IMR-90 (cell line): ENCODE measurements at regions not wholly inside any gene's neighbourhood (a gene's known extent, or its start where the extent isn't known, plus 50 kb on each side); places are given as distances from the start of the nearest gene placed in this dataset.

Source experiments
- ATAC-seq: fragments of 200-7000 bp; cut with Tn5 transposase; 2 replicates; pipeline ENCODE4 v1.9.1; 2020; ENCODE audit warnings: low read depth, mild to moderate bottlenecking, moderate library complexity
- BruUV-seq: library from RNA; stranded (reverse); fragments of 400-500 nt; replicated peaks from 2 replicates; lab custom pipeline; 2021; lab: Mats Ljungman, UMichigan
- CTCF ChIA-PET: fragments of 300-600 bp; formaldehyde crosslinking; extraction: SDS; loops from one replicate; lab custom pipeline; 2021; ENCODE audit warnings: antibody characterized with exemption; lab: Yijun Ruan, JAX
- POLR2A ChIA-PET: fragments of 300-600 bp; sonication (Branson Sonifier 250); formaldehyde crosslinking; loops from one replicate; lab custom pipeline; 2022; ENCODE audit warnings: antibody characterized with exemption; ENCODE audit not compliant: unreplicated experiment; lab: Charles Lee
- DNase-seq: peaks from one replicate; pipeline ENCODE4 v3.0.0; 2013
- H2AFZ ChIP-seq: replicated peaks from 2 replicates; pipeline ENCODE3; 2013; ENCODE audit warnings: low read length, mild to moderate bottlenecking; ENCODE audit not compliant: poor library complexity
- H2AK5ac ChIP-seq: 2 replicates; pipeline ENCODE4 v1.6.1; 2013; ENCODE audit warnings: low read depth, low read length, inconsistent platforms
- H2AK9ac ChIP-seq: replicated peaks from 2 replicates; pipeline ENCODE3; 2013; ENCODE audit warnings: mild to moderate bottlenecking, low read depth, low read length, moderate library complexity; ENCODE audit not compliant: poor library complexity
- H2BK120ac ChIP-seq: 2 replicates; pipeline ENCODE4 v1.6.1; 2013; ENCODE audit warnings: low read depth, low read length, inconsistent platforms
- H2BK15ac ChIP-seq: 3 replicates; pipeline ENCODE4 v1.6.1; 2013; ENCODE audit warnings: low read depth, low read length, inconsistent platforms
- H2BK20ac ChIP-seq: 2 replicates; pipeline ENCODE4 v1.6.1; 2013; ENCODE audit warnings: low read depth, mild to moderate bottlenecking, inconsistent platforms, low read length, moderate library complexity
- H2BK5ac ChIP-seq: 2 replicates; pipeline ENCODE4 v1.6.1; 2013; ENCODE audit warnings: mild to moderate bottlenecking, low read depth, low read length, inconsistent platforms; ENCODE audit not compliant: poor library complexity, severe bottlenecking
- H3K14ac ChIP-seq: replicated peaks from 2 replicates; pipeline ENCODE4 v1.6.1; 2013; ENCODE audit warnings: low read depth, low read length, inconsistent platforms
- H3K18ac ChIP-seq: 2 replicates; pipeline ENCODE4 v1.6.1; 2013; ENCODE audit warnings: low read depth, low read length, control low read depth
- H3K23ac ChIP-seq: 2 replicates; pipeline ENCODE4 v1.6.1; 2013; ENCODE audit warnings: low read depth, low read length, inconsistent platforms
- H3K27ac ChIP-seq: 2 replicates; pipeline ENCODE4 v1.5.1; 2013; ENCODE audit warnings: mild to moderate bottlenecking, control low read depth, low read length; ENCODE audit not compliant: insufficient read depth
- H3K27me3 ChIP-seq: 2 replicates; pipeline ENCODE4 v1.6.1; 2013; ENCODE audit warnings: low read length; ENCODE audit not compliant: control insufficient read depth, insufficient read depth
- H3K36me3 ChIP-seq: 2 replicates; pipeline ENCODE4 v1.6.1; 2013; ENCODE audit warnings: low read length, mixed read lengths; ENCODE audit not compliant: control insufficient read depth, insufficient read depth
- H3K4ac ChIP-seq: 2 replicates; pipeline ENCODE4 v1.6.1; 2013; ENCODE audit warnings: low read depth, low read length, inconsistent platforms
- H3K4me1 ChIP-seq: 2 replicates; pipeline ENCODE4 v1.6.1; 2013; ENCODE audit warnings: low read length, mixed read lengths; ENCODE audit not compliant: control insufficient read depth, insufficient read depth
- H3K4me2 ChIP-seq: 2 replicates; pipeline ENCODE4 v1.6.1; 2013; ENCODE audit warnings: low read depth, mild to moderate bottlenecking, control low read depth, low read length, moderate library complexity
- H3K4me3 ChIP-seq: 2 replicates; pipeline ENCODE4 v1.5.1; 2013; ENCODE audit warnings: low read depth, mild to moderate bottlenecking, control low read depth, low read length, moderate library complexity; ENCODE audit not compliant: insufficient read depth
- H3K56ac ChIP-seq: 2 replicates; pipeline ENCODE4 v1.6.1; 2013; ENCODE audit warnings: low read length, inconsistent platforms; ENCODE audit not compliant: insufficient read depth; ENCODE audit errors: extremely low read depth
- H3K79me1 ChIP-seq, 2 experiments: 2 replicates each; pipeline ENCODE4 v1.6.1; 2013; ENCODE audit warnings: low read length in 2 of 2, inconsistent platforms in 1 of 2, low read depth in 1 of 2
- H3K9ac ChIP-seq: 2 replicates; pipeline ENCODE4 v1.6.1; 2013; ENCODE audit warnings: low read depth, low read length, control low read depth
- H3K9me1 ChIP-seq: 2 replicates; pipeline ENCODE4 v1.6.1; 2013; ENCODE audit warnings: low read length, inconsistent platforms; ENCODE audit not compliant: insufficient read depth
- H3K9me3 ChIP-seq: 2 replicates; pipeline ENCODE4 v1.6.1; 2013; ENCODE audit warnings: low read length; ENCODE audit not compliant: control insufficient read depth, insufficient read depth
- H4K20me1 ChIP-seq: 2 replicates; pipeline ENCODE4 v1.6.1; 2013; ENCODE audit warnings: low read length, inconsistent platforms; ENCODE audit not compliant: insufficient read depth
- H4K5ac ChIP-seq: 2 replicates; pipeline ENCODE4 v1.6.1; 2013; ENCODE audit warnings: mild to moderate bottlenecking, low read depth, low read length, control low read depth
- H4K8ac ChIP-seq, 2 experiments: 2 replicates each; pipeline ENCODE4 v1.6.1; 2013; ENCODE audit warnings: low read depth in 2 of 2, low read length in 2 of 2, control low read depth in 1 of 2, inconsistent platforms in 1 of 2
- H4K91ac ChIP-seq: 2 replicates; pipeline ENCODE4 v1.6.1; 2013; ENCODE audit warnings: low read depth, low read length, inconsistent platforms; ENCODE audit not compliant: insufficient read depth
- BHLHE40 ChIP-seq: fragments of 150-350 bp; IDR thresholded peaks from 2 replicates; pipeline ENCODE4 v1.6.1; 2016; ENCODE audit warnings: mild to moderate bottlenecking, low read depth, low read length
- CEBPB ChIP-seq: IDR thresholded peaks from 2 replicates; pipeline ENCODE4 v1.6.1; 2012; ENCODE audit warnings: low read depth, low read length, improper control_type of control experiment
- CTCF ChIP-seq: conservative IDR thresholded peaks from 2 replicates; pipeline ENCODE4 v1.5.1; 2012; ENCODE audit warnings: mild to moderate bottlenecking, low read depth, low read length, improper control_type of control experiment
- ELK1 ChIP-seq: fragments of 150-350 bp; IDR thresholded peaks from 2 replicates; pipeline ENCODE4 v1.6.1; 2016; ENCODE audit warnings: low read depth, mild to moderate bottlenecking, low read length, moderate library complexity, borderline replicate concordance
- RFX5 ChIP-seq: IDR thresholded peaks from 2 replicates; pipeline ENCODE4 v1.8.0; 2012; ENCODE audit warnings: low read depth, mild to moderate bottlenecking, low read length, moderate library complexity
- WGBS, 2 experiments: methylation state at CpG; one replicate each; pipeline versions ENCODE4 v1.1.5 to v1.1.7; 2013; ENCODE audit warnings: missing lambda C conversion rate in 2 of 2; ENCODE audit not compliant: insufficient read length in 1 of 2; ENCODE audit errors: extremely low coverage in 2 of 2; 5-methylcytosine and 5-hydroxymethylcytosine counted together
- dilution Hi-C: fragments of 300-500 bp; cut with HindIII; formaldehyde crosslinking; loops from one replicate; pipeline ENCODE4 v1.14.3; 2018; ENCODE audit warnings: low sequenced_read_pairs; ENCODE audit not compliant: unreplicated experiment
- in situ Hi-C: fragments of 300-500 bp; cut with MboI; formaldehyde crosslinking; loops from 3 replicates; pipeline ENCODE4 v1.14.3; 2019; ENCODE audit warnings: low sequenced_read_pairs, inconsistent platforms, mixed read lengths
- intact Hi-C: fragments of 100-400 bp; cut with micrococcal nuclease; formaldehyde crosslinking; loops from 2 replicates; pipeline ENCODE4 v1.10.0; 2022
- TF ChIP-seq, protein P1 (sequence below): fragments of 150-350 bp; IDR thresholded peaks from 2 replicates; pipeline ENCODE4 v1.6.1; 2017; ENCODE audit warnings: mild to moderate bottlenecking, antibody characterized with exemption, low read length, low read depth

DNA sequence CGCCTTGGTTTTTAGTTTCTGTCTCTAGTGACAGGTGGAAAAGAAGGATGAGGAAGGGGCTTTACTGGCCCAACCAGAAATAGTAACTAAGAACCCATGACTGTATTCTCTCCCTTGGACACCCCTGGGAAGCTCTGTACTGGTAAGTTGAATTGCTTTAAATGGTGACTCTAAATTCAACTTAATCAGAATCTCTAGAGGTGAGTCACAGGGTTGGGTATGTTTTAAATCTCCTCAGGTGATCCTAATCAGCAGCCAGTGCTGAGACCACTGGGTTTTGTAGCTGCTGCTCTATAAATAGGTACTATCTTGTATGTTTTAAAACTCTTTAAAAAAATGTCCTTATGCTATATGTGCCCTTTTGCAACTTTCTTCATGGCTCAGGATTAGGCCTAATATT lies 314.0 kb upstream of the ECI2 start:
- POLR2A ChIA-PET: no interaction called here
- peaks cover 3% of the 10 kb centered on the region; the same call in 1 of the 2 replicates for H3K9me1 ChIP-seq
- H3K4me1 ChIP-seq: peaks cover 5% of the 10 kb centered on the region
- H2BK5ac ChIP-seq: no peak overlapping the region
- no CpG with 5 or more reads among the region's 1 CpG for WGBS, 2 experiments
- no peak overlapping the region for H3K27ac ChIP-seq
- H2AK5ac ChIP-seq: no peak overlapping the region
- no peak overlapping the region for H3K4me3 ChIP-seq
- H3K4me2 ChIP-seq: no peak overlapping the region
- H3K79me1 ChIP-seq: no peaks in the 10 kb centered on the region
- H2BK15ac ChIP-seq: no peak overlapping the region
- no peak for TF ChIP-seq CTCF
- TF ChIP-seq, protein P1, sequence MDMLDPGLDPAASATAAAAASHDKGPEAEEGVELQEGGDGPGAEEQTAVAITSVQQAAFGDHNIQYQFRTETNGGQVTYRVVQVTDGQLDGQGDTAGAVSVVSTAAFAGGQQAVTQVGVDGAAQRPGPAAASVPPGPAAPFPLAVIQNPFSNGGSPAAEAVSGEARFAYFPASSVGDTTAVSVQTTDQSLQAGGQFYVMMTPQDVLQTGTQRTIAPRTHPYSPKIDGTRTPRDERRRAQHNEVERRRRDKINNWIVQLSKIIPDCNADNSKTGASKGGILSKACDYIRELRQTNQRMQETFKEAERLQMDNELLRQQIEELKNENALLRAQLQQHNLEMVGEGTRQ: no peak
- no peak for TF ChIP-seq ELK1
- no peak for TF ChIP-seq BHLHE40
- TF ChIP-seq RFX5: no peak
- no peak for TF ChIP-seq CEBPB
- no peak overlapping the region for H2BK120ac ChIP-seq
- peaks cover 3% of the 10 kb centered on the region for H3K9me3 ChIP-seq
- no peak overlapping the region for H3K4ac ChIP-seq
- H2AFZ ChIP-seq: no peak overlapping the region
- no TSS peak for BruUV-seq
- DNase-seq (no peak), ATAC-seq (no peak)
- no peaks in the 10 kb centered on the region for H3K27me3 ChIP-seq
- intact Hi-C loops: no loop called here
- no peaks in the 10 kb centered on the region for H3K36me3 ChIP-seq
- H3K23ac ChIP-seq: no peak overlapping the region
- dilution Hi-C loops: no loop called here
- no peak overlapping the region for H4K8ac ChIP-seq
- no peak overlapping the region for H3K14ac ChIP-seq
- CTCF ChIA-PET: no interaction called here
- H3K56ac ChIP-seq: no peak overlapping the region
- no peak overlapping the region for H2AK9ac ChIP-seq
- in situ Hi-C loops: no loop called here
- no peak overlapping the region for H3K18ac ChIP-seq
- no peaks in the 10 kb centered on the region for H4K20me1 ChIP-seq
- no peak overlapping the region for H2BK20ac ChIP-seq
- H4K5ac ChIP-seq: no peak overlapping the region
- H4K91ac ChIP-seq: no peak overlapping the region
- no peak overlapping the region for H3K9ac ChIP-seq
